ENCODE measurements at regions not wholly inside any gene's neighbourhood (a gene's known extent, or its start where the extent isn't known, plus 50 kb on each side); places are given as distances from the start of the nearest gene placed in this dataset.

- TF ChIP-seq, protein P1, sequence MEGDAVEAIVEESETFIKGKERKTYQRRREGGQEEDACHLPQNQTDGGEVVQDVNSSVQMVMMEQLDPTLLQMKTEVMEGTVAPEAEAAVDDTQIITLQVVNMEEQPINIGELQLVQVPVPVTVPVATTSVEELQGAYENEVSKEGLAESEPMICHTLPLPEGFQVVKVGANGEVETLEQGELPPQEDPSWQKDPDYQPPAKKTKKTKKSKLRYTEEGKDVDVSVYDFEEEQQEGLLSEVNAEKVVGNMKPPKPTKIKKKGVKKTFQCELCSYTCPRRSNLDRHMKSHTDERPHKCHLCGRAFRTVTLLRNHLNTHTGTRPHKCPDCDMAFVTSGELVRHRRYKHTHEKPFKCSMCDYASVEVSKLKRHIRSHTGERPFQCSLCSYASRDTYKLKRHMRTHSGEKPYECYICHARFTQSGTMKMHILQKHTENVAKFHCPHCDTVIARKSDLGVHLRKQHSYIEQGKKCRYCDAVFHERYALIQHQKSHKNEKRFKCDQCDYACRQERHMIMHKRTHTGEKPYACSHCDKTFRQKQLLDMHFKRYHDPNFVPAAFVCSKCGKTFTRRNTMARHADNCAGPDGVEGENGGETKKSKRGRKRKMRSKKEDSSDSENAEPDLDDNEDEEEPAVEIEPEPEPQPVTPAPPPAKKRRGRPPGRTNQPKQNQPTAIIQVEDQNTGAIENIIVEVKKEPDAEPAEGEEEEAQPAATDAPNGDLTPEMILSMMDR (optimal IDR thresholded peaks at IDR 0.05 in 1 of 3, IDR thresholded peaks at IDR 0.05 in 1 of 3, conservative IDR thresholded peaks at IDR 0.05 in 1 of 3; ENCODE audit: extremely low read depth in 1 of 3, insufficient read depth in 2 of 3, low read length in 3 of 3), result no peak
- no peak for TF ChIP-seq EZH2 (IDR thresholded peaks at IDR 0.05; ENCODE audit: low read length)
These were observed 77.6 kb upstream of the VAV3 start for GRCh38 chr1:108042610-108043009.

Measured in keratinocyte (primary cell).